NCI-H748 (cell line): ENCODE measurements at regions not wholly inside any gene's neighbourhood (a gene's known extent, or its start where the extent isn't known, plus 50 kb on each side); places are given as distances from the start of the nearest gene placed in this dataset.

Experiments
- DNase-seq: peaks from one replicate; lab custom pipeline; 2025; ENCODE audit not compliant: unreplicated experiment; lab: John Stamatoyannopoulos, UW

- no peak for DNase-seq
Measured at GRCh38 chr11:131118247-131118646, 202.0 kb upstream of the SNX19 start.

GRCh38 chr11:131121426-131122333 lies 205.4 kb upstream of the SNX19 start:
- no peak for DNase-seq

DNA sequence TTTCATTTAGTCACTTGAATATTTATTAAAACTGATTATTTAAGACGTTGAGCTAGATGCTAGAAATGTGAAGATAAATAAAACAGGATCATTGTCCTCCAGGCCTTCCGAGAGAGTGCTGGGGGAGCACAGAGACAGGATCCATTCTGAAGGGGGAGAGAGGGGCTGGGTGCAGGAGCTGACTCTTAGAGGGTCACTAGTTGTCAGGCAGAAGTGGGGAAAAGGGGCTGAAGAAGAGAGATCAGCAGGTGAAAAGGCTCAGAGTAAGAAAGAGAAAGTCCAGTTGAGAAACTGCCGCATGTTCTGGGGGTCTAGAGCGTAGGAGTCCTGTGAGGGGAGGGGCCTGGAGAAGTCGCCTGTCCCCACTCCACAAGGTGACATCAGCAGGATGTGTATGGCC lies 206.2 kb upstream of the SNX19 start:
- DNase-seq, result no peak

- DNase-seq, result no peak
Measured at GRCh38 chr11:131129474-131129873, 213.2 kb upstream of the SNX19 start.

GRCh38 chr11:131135611-131136010 lies 219.3 kb upstream of the SNX19 start:
- no peak for DNase-seq

GRCh38 chr11:131136486-131136885 lies 220.2 kb upstream of the SNX19 start:
- no peak for DNase-seq

- no peak for DNase-seq
Measured at GRCh38 chr11:131137046-131137445, 220.8 kb upstream of the SNX19 start.

DNA sequence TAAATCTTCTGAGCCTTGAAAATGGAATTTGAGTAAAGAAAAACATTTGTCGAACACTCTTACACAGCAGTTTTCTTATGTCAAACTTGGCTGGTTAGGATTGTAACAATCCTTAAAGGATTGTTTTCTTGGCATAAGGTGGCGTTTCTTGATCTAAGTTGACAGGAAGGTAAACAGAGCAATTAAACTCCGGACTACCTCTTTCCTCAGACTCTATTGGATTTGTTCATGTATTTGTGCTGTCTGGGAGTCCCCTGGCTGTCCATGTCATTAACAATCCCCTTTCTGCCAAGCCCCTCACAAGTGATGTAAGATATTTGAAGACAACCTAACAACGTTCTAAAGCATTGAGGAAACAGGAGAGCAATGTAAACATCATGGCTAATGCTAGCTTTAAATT lies 222.5 kb upstream of the SNX19 start:
- DNase-seq, result no peak

DNA sequence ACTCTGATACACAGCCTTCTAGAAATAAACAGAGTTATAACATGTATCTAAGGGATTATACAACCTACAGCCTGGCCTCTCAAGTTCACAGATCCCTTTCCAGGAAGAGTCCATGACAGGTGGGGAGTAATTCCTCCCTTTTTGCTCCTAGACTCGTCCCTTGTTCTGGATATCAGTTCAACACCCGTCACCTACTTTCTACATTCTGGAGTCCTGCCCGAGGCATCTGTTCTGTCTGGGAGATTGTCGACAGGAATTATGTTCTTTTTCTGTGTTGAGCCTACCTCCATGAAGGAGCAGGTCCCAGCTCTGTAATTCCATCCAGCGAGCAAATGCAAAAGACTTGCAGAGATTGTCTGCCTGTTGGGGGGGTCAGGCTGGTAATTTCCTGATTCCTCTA lies 224.6 kb upstream of the NTM start:
- DNase-seq, result no peak

- DNase-seq, result no peak
Measured at GRCh38 chr11:131146827-131147490, 223.5 kb upstream of the NTM start.

DNA sequence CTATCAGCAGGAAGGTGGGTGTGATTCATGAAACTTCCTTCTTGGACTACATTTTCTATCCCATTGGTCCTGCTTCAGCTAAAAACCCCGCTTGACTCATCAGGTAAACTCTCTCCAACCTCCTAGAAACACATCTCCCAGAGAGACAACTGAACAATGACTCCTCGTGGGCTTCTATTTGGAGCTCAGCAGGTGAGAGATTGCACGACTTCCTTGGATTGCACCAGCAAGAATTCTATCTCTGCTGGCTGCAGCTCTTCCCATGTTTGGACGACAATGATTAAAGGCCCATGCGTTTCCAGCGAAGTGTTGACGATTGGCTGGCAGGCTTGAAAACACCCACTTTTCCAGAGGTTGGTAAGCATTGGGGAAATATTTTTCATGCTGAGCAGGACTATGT lies 216.1 kb upstream of the NTM start:
- DNase-seq, result no peak

DNA sequence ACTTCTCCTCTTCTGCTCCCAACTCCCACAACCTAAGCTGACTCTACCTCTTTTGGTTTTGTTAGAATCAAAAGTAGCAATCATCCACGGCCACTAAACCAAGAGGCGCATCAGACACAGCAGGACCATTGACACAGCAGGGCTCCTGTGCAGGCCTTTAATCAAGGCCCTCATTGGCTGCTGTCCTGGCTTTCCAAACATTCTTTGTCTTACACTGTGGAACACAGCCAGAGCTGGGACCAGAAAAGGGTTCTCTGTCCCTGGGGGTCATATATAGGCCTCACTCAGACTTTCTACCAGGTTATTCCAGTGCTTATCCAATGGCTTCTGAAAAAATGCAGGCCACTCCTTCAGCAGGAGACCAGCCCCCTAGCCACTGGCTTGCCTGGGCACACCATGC lies 212.7 kb upstream of the NTM start:
- DNase-seq, result no peak

- DNase-seq, result no peak
Measured at GRCh38 chr11:131160846-131161245, 209.6 kb upstream of the NTM start.

DNA sequence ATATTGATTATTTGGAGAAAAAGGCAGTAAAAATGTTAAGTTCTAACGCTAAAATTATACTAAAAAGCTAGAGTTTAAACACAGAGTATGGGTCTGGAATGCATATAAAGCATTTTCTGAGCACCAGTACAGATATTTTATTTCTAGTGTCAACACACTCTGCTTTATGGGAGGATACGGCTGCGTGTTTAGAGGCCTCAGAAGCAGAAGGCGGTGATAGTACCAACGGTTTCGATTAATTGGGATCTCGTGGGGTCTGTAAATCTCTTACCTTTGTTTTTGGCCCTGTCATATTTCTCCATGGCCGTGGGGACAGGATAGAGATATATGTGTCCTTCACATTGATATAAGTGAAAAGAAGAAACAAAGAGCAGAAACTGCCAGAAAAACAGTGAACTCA lies 206.8 kb upstream of the NTM start:
- no peak for DNase-seq

GRCh38 chr11:131165036-131165435 lies 205.4 kb upstream of the NTM start:
- DNase-seq, result no peak

DNA sequence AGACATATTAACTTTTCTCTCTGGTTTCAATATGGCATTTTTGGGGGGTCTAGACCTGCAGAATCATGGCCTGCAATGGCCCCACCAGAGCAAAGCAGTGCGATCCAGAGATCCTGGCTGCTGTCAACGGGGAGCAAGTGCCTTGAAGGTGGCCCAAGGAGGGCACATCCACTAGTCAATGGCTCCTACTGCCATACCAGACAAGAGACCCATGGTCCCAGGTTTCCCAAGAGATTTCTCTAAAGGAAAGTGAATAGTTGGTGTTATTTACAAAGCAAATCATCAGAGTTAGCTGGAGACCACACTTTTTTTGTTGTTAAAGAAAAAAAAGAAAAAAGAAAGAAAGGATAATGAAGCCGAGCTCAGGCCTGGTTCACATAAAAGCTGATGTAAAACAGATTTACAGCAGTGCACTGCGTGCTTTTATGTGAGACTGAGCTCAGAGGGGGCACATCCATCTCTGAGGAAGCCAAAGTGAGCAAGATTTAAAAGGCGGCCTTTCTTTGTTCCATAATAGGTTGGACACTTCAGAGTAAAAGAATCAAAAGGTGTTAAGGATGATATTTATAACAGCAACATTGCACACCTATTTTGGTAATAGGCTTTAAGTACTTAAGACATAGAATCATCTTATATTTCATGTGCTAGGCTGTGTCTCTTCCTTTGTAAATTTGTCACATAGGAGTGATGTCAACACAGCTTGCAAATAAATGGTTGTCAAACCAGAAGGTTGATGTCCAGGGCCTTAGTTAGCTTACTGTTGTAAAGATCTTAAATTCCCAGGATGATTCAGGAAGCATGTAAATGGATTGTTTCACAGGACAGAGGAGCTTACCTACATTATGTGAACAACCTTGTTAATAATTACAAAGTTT lies 201.3 kb upstream of the NTM start:
- DNase-seq, result no peak

DNA sequence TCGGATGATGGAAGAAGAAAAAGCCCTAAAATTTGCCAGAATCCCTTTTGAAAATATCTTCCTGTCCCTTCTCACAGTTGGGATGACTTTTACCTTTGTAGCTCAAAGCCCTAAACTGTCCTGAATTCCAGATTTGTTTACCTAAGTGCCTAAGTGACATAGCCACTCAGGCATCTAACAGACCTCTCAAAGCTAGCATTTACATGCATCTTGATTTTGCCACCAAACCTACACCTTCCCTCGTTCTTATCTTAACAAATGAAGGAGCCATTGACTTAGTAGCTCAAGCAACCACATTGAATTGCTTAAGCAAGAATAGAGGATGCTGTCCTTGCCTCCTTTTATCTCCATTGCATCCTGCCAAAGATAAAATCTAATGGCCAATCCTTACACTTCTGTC lies 198.4 kb upstream of the NTM start:
- DNase-seq, result no peak

GRCh38 chr11:131178020-131178419 lies 192.4 kb upstream of the NTM start:
- no peak for DNase-seq

DNA sequence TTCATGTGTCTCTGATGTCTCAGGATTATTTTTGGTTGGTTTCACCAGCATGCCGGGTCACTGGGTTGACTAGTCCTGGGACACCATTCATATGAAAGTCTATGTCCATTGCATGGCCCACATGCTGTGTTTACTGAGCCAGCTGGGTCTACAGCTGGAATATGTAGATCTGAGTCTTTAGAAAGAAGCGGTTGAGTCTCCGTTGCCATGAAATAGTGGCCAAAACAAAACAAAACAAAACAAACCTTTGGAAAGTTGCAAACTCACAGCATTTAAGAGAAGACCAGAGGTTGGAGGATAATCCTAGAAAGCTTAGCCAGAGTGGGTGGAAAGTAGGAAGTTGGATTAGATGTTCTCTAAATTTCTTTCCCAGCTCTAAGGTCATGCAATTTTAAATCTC lies 191.8 kb upstream of the NTM start:
- DNase-seq, result no peak

- no peak for DNase-seq
Measured at GRCh38 chr11:131179836-131180235, 190.6 kb upstream of the NTM start.

DNA sequence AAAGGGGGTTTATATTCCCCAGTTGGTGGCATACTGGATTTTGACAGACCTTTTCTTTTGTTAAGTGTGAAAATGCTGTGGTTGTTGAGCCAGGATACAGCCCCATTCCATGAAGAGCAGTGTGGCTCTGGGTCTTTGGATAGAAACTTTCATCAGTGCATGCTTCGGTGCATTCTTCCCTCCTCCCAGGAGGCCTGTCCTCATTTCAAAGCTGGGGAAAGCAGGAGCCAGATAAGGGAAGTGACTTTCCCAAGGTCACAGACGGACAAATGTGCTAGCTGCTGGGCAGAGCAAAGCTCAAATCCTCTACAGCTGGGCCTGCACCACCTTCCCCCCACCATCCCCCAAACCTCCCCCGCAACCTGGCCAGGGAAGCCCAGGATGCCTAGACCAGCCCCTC lies 184.5 kb upstream of the NTM start:
- DNase-seq, result no peak
